HG02870 (cell line): ENCODE measurements at regions not wholly inside any gene's neighbourhood (a gene's known extent, or its start where the extent isn't known, plus 50 kb on each side); places are given as distances from the start of the nearest gene placed in this dataset.
"Not testable (repeated sequence)": the region's sequence is repeated elsewhere in the genome, so short reads cannot be mapped to it uniquely, and the experiment has no call there.

Source experiments
- ATAC-seq: cut with Tn5 transposase; IDR thresholded peaks from one replicate; pipeline ENCODE4 v1.9.1; 2021; ENCODE audit warnings: mild to moderate bottlenecking, moderate library complexity; ENCODE audit not compliant: unreplicated experiment

DNA sequence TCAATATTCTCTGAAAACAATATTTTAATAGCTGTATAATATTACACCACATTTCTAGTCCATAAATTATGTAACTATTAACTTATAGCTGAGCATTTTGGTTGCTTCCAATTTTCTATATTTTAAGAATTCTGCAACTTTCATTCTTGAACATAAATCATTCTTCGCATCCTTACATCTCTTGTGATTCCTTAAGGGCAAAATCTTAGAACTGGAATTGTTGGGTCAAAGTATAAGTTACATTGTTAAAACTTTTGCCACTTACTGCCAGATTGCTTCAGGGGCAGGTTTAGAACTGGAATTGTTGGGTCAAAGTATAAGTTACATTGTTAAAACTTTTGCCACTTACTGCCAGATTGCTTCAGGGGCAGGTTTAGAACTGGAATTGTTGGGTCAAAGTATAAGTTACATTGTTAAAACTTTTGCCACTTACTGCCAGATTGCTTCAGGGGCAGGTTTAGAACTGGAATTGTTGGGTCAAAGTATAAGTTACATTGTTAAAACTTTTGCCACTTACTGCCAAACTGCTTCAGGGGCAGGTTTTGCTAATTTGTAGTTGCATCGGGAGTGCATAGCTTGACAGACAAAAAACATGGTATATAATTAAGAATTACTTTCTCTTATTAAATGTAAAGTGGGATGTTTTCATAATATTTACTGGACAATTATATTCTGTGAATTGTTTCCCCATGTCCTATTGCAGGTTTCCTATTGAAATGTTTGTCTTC, 179.9 kb upstream of the OR13F1 start:
- not testable (repeated sequence) for ATAC-seq

DNA sequence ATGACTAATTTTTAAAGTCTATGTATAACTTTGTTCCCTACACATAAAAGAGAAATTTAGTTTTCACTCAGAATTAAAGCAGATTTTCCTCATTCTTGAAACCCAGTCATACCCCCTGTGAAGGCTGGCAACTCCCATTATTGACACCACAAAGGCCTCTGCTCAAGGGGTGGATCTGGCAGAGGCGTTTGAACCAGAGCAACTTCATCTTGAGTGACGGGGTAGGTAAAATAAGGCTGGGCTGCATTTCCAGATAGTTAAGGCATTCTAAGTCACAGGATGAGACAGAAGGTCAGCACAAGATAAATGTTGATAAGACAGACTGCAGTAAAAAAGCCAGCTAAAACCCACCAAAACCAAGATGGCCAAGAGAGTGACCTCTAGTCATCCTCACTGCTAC, 177.2 kb upstream of the OR13F1 start:
- ATAC-seq = no peak

DNA sequence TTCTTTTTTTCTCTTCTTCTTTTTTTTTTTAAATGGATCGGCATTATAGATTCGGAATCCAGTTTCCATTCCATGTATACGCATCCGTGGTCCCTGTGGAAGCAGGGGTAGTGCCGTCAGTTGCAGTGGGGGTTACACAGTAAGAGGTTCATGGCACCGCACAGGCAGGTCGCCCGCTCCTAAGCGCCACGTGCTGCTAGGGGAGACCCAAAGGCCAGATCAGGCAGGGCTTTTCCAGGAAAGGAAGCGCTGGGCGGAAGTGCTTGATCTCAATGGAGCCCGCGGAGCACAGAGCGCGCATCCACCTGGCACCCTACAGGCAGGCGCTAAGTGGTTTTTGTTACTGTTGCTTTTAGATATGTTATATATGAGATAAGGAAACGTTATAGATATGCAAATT, 174.8 kb upstream of the OR13F1 start:
- no peak for ATAC-seq

DNA sequence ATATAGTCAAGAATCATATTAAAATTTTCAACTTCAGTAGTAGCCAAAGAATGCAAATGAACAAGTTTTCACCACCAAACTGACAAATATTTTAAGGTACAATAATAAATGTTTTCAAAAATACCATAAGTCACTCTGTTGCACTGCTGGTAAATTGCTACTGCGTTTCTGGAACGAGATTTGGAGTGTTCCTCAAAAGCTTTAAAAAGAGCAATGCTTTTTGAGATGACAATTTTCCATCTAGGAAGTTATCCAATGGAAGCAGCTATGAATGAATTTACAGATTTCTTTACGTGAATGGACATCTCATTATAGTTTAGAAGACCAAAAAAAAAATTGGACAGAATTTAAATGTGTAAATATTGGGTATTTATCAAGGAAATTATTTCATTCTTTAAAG, 173.2 kb upstream of the OR13F1 start:
- ATAC-seq = no peak

DNA sequence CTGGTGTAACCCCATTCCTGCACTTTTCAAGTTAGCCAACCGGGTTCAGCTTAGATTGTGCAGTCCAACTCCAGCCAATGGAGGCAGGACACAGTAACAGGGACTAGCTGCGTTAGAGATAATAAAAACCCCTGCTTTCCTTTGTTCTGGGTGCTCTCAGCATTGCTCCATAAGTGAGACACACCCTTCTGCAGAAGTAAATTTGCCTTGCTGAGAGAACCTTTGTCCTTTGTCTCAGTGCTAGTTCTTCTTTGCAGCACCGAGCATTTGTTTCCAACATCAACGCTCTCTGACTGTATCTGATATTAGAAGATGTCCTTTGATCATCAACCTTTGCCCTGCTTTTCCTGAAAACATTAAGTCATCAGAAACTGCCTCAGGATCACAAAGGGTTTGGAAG, 169.5 kb upstream of the OR13F1 start:
- no peak for ATAC-seq

DNA sequence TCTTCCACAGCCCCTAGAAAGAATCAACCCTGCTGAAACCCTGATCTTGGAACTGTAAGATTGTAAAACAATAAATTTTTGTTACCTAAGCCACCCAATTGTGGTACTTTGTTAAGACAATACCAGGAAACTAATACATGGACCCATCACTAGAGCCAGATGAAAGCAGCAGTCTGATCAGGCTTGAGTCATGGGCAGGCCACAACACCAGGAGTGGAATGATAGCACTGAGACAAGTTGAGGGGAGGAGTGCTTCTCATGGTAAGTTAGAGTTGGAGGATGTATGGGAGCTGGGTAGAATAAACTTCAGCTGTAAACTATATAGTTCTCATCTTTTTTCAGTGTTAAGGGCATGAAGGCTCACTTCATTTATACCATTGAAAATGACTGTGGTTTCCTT, 164.4 kb upstream of the OR13F1 start:
- no peak for ATAC-seq

DNA sequence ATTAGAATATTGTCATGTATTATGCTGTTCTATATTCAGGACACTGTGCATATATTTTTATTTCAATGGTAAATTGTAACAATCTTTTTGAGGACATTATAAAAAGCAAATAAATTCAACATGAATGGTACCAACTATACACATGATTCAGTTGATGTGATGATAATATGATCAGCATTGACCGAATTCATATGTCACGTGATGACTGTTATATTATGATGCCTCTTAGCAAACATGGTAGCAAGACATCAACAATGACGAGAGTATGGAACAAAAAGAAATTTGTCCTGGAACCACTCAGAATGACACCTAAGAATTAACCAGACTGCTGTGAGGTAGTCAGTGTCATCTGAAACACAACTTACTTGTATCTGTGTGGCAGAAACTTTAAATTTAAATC, 161.5 kb upstream of the OR13F1 start:
- ATAC-seq = no peak

DNA sequence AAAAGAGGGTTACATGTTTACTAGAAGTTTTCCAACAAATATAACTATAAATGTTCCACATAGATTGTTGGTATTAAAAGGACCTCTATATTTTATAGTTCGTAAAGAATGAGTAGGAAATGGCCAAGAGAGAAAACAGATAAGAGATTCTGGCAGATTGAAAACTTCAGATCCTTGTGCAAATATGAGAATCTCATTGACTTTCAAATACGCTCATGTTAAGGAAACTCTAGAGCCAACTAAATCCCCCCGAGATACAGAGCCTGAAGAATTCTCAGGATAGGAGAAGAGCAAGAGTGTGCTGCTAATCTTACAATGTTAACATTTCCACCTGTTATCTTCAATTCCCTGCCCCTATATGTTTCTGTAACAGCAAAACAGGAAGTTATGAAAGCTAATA, 159.0 kb upstream of the OR13F1 start:
- ATAC-seq = no peak

DNA sequence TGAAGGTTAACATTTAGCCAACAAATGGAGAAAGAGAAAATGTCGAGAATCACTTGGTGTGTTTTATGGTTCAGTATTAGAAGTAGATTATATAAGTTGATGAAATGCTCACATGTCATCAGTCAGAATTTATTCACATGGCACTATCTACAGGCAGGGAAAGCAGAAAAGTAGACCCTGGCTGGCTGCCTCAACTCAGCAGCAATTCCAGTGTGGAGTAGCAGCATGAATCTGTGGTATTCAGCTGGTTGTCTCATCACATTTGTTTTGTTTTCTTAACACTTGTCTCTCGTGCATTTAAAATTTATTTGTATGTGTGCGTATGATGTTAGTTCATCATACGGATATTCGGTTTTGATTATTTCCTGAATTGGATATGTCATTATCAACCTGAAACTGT, 153.5 kb upstream of the OR13F1 start:
- no peak for ATAC-seq

DNA sequence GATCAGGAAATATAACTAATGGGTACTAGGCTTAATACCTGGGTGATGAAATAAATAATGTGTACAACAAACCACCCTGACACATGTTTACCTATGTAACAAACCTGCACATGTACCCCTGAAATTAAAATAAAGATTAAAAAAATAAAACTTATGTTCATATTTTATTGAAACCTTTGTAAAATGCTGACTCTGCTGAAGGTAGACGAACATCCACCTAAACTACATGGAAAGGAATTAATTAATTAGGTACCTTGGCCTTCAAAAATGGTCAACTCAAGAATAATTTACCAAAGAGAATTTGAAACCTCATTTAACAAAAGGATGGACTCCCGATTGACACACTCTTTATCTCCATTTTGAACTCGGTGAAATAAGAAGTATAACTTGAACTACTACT, 152.3 kb upstream of the OR13F1 start:
- ATAC-seq = no peak

DNA sequence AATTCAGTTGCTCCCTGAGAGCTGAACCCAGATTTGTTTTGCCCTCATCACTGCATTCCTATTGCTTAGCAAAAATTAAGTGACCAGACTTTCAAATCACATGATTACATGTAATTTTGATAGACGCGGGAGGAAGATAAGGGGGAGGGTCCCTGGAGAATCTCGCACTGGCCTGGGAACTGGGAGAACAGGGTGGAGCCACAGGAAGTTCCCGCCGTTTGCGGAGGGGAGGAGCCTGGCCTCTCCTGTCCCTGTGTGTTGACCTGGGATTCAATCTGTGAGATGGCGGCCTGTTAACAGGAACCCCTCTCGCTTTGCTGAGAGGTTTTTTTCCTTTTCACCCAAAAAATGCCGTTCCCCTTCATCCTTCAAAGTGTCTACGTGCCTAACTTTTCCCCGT, 142.9 kb upstream of the OR13F1 start:
- ATAC-seq = no peak

DNA sequence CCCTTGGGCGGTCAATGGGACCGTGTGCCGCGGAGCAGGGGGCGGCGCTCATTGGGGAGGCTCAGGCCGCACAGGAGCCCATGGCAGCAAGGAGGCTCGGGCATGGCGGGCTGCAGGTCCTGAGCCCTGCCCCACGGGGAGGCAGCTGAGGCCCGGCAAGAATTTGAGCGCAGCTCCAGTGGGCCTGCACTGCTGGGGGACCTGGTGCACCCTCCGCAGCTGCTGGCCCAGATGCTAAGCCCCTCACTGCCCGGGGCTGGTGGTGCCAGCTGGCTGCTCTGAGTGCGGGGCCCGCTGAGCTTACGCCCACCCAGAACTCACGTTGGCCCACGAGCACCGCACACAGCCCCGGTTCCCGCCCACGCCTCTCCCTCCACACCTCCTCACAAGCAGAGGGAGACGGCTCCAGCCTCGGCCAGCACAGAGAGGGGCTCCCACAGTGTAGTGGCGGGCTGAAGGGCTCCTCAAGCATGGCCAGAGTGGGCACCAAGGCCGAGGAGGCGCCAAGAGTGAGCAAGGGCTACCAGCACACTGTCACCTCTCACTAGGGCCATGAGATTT, 141.1 kb upstream of the OR13F1 start:
- no peak for ATAC-seq

DNA sequence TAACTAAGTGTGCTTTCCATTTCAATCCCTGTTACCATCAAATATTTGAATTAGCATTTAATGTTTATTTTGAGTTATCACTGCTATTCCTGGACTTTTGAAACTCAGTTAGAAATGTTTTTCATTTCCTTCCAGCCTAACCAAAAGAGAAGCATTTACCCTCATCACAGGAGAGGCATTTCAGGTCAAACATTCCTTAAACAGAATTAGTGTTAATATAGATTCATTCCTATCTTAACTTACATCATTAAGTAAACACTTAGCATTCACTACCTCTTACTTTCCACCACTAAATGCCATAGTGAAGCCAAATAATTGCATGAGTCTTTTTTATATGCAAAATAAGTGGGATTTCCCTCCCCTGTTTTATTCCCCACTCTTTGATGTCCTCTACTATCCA, 136.6 kb upstream of the OR13F1 start:
- ATAC-seq = no peak

DNA sequence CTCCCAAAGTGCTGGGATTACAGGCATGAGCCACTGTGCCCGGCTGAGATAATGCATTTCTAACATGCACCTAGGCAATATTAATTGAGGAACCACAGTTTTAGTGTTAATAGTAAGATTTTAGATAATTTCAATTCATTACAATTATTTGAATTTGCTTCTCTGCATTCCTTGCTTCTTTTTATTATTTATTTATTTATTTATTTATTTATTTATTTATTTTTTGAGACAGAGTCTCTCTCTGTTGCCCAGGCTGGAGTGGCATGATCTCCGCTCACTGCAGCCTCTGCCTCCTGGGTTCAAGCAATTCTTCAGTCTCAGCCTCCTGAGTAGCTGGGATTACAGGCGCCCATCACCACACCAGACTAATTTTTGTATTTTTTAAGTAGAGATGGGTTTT, 135.7 kb upstream of the OR13F1 start:
- ATAC-seq = not testable (repeated sequence)

DNA sequence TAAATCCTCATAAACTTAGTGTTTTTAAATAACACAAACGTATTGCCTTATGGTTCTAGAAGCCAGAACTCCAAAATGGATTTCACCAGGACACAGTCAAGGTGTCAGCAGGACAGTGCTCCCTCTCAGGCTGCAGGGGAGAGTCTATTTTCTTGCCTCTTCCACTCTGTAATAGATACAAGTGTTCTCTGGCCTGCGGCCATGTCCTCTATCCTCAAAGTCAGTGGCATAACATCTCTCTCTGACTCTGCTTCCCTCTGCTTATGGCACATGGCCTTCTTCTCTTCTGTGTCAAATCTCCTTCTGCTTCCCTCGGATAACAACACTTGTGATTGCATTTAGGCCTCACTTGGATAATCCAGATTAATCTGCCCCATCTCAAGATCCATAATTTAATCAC, 129.4 kb upstream of the OR13F1 start:
- ATAC-seq = no peak

DNA sequence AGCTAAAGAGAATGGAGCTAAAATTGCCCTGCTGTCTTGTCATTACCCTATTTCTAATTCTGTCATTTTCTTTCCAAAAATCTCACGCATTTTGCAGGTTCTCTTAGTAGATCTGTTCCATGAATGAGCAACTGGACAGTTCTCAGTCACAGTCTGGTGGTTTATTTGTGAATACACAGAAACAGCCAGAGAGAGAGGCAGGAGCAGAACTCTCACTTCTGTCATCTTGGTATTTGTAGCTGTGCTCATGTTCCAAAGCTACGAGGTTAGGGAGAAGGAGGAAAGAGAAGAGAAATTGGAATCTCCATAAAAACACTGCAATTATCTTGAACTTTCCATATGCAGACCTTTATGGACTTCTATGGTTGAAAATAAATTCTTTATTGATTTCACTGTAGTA, 118.0 kb upstream of the OR13F1 start:
- ATAC-seq = no peak

DNA sequence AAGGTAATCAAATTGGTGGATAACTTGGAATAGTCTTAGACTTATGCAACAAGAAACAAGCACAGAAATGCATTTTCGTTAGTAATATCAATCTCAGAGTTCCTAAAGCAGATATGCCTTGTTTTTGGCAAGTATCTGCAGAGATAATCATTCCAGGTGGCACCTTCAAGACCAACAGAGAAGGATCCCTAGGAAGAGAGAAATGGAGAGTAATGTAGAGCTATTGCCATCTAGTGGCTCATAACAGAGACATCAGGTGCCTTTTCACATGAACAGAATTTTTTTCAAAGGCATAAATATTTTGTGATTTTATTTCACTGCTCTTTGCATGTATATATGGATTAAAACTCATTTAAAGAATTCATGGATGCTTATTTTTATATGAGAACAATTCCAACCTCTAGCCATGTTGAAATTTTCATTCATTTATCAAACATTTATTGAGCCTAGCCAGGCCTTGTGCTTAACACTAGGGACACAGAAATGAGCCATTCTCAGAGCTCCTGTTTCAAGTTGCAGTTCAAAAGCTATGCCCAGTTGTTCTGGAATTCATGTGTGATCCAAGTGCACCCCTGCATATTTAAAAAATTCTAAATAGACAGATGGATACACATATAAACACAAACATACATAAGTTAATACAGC, 117.5 kb upstream of the OR13F1 start:
- ATAC-seq = peak; percentile 70

DNA sequence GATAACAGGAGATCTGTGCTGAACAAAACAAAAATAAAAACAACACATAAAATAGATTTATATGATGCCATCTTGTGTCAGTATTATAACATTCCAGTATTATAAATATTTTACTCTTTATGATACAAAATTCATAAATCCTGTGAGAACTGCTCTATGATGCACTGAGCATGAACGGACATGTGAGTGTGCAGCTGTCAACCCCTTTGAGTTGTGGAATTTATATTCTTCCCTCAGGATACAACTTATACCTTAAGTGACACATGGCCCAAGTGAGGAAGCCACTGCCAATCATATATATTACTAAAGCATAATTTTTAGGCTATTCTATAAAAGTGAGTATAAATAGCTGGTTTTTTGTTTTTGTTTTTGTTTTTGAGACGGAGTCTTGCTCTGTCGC, 116.0 kb upstream of the OR13F1 start:
- no peak for ATAC-seq

DNA sequence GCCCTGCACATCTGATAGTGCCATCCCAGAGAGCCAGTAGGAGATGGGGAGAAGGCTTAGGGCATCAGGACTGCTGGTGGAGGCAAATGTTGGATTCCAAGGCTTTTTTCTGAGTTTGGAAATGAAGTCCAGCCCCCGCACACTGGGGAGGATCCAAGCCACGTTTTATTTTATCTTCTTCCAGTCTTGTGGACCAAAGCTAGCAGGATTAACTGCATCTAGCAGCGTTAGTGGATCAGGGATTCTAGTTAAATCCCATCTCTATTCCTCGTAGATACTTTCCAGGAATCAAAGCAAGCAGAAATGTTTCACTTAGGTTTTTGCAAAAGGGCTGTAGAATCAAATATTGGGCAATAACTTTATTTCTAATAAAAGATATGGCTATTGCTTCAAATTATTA, 114.7 kb upstream of the OR13F1 start:
- ATAC-seq = no peak

DNA sequence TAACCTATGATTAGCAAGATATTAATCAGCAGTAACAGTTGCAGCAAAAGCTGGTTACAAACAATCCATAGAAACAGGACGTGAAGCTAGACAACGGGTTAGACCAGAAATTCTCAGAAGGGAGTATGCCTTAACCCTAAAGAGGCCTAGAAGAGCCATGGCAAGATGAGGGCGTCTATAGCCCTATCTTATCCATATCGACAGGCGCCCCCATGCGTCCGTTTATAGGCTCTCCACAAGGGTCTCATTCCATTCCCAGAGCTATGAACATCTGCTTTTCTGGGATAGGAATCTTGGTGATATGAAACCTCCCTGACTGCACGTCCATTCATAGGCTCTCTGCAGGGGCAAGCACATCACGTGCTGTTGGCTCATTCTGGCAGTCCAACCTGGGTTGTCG, 109.2 kb upstream of the OR13F1 start:
- not testable (repeated sequence) for ATAC-seq

DNA sequence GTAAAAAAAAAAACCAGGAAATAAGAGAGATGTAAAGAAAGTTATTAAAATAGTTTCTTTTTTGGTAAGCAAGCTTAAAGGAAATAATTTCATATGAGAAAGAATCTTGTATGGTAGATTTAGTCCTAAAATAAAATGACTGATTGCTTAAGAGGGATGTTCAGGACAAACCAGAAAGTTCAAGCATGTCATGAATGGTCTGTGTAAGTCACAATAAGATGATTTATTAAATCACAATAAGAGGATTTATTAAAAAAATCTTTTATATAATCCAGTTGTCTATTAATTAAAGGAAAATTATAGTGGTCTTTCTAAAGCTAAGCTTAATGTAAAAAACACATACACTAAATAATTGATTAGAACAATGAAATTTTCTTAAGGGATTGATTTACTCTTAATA, 91.8 kb upstream of the OR13F1 start:
- ATAC-seq = no peak

DNA sequence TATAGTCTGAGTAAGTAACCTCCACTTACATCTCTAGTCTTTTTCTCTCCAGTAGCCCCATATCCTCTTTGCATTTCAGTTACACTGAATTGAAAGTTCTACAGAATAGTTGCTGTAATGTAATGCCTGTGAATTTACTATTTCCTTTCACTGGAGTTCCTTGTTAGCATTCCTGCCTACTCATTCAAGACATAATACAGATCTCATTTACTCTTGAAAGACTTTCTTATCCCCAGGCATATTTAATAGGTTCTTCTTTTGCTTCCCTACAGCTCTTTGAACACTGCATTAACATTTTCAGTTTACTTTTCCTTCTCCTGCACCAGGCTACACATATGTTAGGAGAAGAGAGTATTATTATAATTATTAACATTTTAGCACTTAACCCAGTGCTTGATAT, 87.6 kb upstream of the OR13F1 start:
- ATAC-seq = no peak

DNA sequence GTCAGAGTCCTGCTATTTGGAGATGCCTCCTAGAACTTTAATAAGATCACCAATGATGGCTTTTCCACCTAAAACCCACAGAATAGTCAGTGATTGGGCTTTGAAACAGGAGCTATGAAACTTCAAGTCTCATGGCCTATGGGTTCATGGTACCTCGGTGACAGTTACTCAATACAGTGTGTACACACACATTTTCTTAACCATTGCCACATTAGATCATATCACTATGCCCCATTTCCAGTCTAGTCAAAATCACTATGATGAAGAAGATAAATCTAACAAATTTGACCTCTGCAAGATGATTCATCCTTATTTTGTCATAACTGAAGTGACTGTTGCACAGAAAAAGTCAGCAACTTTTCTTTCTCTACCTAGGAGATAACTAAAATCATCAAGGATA, 86.8 kb upstream of the OR13F1 start:
- ATAC-seq = no peak
